Osteocyte (in vitro differentiated cells): ENCODE measurements at regions not wholly inside any gene's neighbourhood (a gene's known extent, or its start where the extent isn't known, plus 50 kb on each side); places are given as distances from the start of the nearest gene placed in this dataset.

Experiments
- DNase-seq: peaks from one replicate; pipeline ENCODE4 v3.0.0; 2021; ENCODE audit warnings: mixed read lengths; ENCODE audit not compliant: unreplicated experiment; ENCODE audit errors: extremely low spot score
- H3K27ac Mint-ChIP-seq: one replicate; pipeline ENCODE4 v1.8.0; 2021; ENCODE audit warnings: mild to moderate bottlenecking, mixed read lengths; ENCODE audit not compliant: unreplicated experiment
- H3K27me3 Mint-ChIP-seq: one replicate; pipeline ENCODE4 v1.8.0; 2021; ENCODE audit warnings: mixed read lengths; ENCODE audit not compliant: unreplicated experiment
- H3K36me3 Mint-ChIP-seq: one replicate; pipeline ENCODE4 v1.8.0; 2021; ENCODE audit warnings: mixed read lengths; ENCODE audit not compliant: unreplicated experiment
- H3K4me1 Mint-ChIP-seq: one replicate; pipeline ENCODE4 v1.8.0; 2021; ENCODE audit warnings: mixed read lengths; ENCODE audit not compliant: unreplicated experiment
- H3K4me3 Mint-ChIP-seq: one replicate; pipeline ENCODE4 v1.8.0; 2021; ENCODE audit warnings: mild to moderate bottlenecking, moderate library complexity, mixed read lengths; ENCODE audit not compliant: unreplicated experiment
- H3K9me3 Mint-ChIP-seq: one replicate; pipeline ENCODE4 v1.8.0; 2021; ENCODE audit warnings: mixed read lengths; ENCODE audit not compliant: unreplicated experiment
- CTCF ChIP-seq: fragments of 200-600 bp; sonication (generic); IDR thresholded peaks from 2 replicates; pipeline ENCODE4 v1.5.0; 2021; ENCODE audit warnings: antibody characterized with exemption, mild to moderate bottlenecking, moderate library complexity

GRCh38 chrX:111020283-111020682, 75.7 kb upstream of the PAK3 start:
- no peaks in the 10 kb centered on the region for H3K27me3 Mint-ChIP-seq
- peaks cover 20% of the 10 kb centered on the region for H3K9me3 Mint-ChIP-seq
- no peak for TF ChIP-seq CTCF
- no peaks in the 10 kb centered on the region for H3K4me1 Mint-ChIP-seq
- H3K36me3 Mint-ChIP-seq = no peaks in the 10 kb centered on the region
- H3K4me3 Mint-ChIP-seq = no peak overlapping the region
- DNase-seq = no peak
- H3K27ac Mint-ChIP-seq = no peak overlapping the region

- Mint-ChIP-seq H3K4me3 (no peak overlapping the region), H3K4me1 (no peaks in the 10 kb centered on the region), H3K27me3 (no peaks in the 10 kb centered on the region), H3K9me3 (no peaks in the 10 kb centered on the region), H3K27ac (no peak overlapping the region), H3K36me3 (no peaks in the 10 kb centered on the region)
- DNase-seq = no peak
- no peak for TF ChIP-seq CTCF
Observed at GRCh38 chrX:111013778-111014455, 82.1 kb upstream of the PAK3 start.

DNA sequence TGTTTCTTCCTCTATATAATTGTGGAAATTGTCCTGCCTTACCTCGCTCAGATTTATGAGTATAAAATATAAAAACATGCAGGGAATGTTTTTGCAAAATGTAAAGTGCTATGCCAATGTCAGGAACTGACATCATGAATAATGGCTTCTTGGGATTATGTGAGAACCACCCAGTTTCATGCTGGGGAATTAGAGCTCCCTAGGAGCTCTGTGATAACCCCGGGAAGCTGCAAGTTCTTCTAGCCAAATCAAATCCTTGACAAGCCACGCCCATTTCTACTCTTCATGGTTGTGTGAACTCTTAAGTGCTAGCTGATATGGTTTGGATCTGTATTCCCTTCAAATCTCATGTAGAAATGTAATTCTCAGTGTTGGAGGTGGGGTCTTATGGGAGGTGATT, 85.9 kb upstream of the PAK3 start:
- no peak overlapping the region for H3K27ac Mint-ChIP-seq
- no peaks in the 10 kb centered on the region for H3K9me3 Mint-ChIP-seq
- no peaks in the 10 kb centered on the region for H3K27me3 Mint-ChIP-seq
- TF ChIP-seq CTCF = no peak
- no peak overlapping the region for H3K4me3 Mint-ChIP-seq
- H3K36me3 Mint-ChIP-seq = no peaks in the 10 kb centered on the region
- DNase-seq = no peak
- no peaks in the 10 kb centered on the region for H3K4me1 Mint-ChIP-seq

- H3K27ac Mint-ChIP-seq = no peak overlapping the region
- no peak overlapping the region for H3K4me3 Mint-ChIP-seq
- DNase-seq = no peak
- H3K9me3 Mint-ChIP-seq = no peaks in the 10 kb centered on the region
- no peaks in the 10 kb centered on the region for H3K36me3 Mint-ChIP-seq
- no peaks in the 10 kb centered on the region for H3K27me3 Mint-ChIP-seq
- no peaks in the 10 kb centered on the region for H3K4me1 Mint-ChIP-seq
- TF ChIP-seq CTCF = no peak
Observed at GRCh38 chrX:111009256-111009655, 86.7 kb upstream of the PAK3 start.

GRCh38 chrX:111008126-111008525, 87.9 kb upstream of the PAK3 start:
- no peak overlapping the region for H3K4me3 Mint-ChIP-seq
- no peaks in the 10 kb centered on the region for H3K4me1 Mint-ChIP-seq

More at GRCh38 chrX:111008126-111008525, 87.9 kb upstream of the PAK3 start:
- Mint-ChIP-seq H3K27me3 (no peaks in the 10 kb centered on the region), H3K9me3 (no peaks in the 10 kb centered on the region), H3K36me3 (no peaks in the 10 kb centered on the region), H3K27ac (no peak overlapping the region)
- DNase-seq = no peak
- TF ChIP-seq CTCF = no peak
